Glomerular endothelial cell (primary cell): ENCODE measurements at regions not wholly inside any gene's neighbourhood (a gene's known extent, or its start where the extent isn't known, plus 50 kb on each side); places are given as distances from the start of the nearest gene placed in this dataset.
"Not testable (repeated sequence)": the region's sequence is repeated elsewhere in the genome, so short reads cannot be mapped to it uniquely, and the experiment has no call there.

Source experiments
- DNase-seq: peaks from one replicate; pipeline ENCODE4 v3.0.0-alpha.2; 2011; ENCODE audit warnings: low read depth, low spot score; ENCODE audit errors: extremely low read depth

DNA sequence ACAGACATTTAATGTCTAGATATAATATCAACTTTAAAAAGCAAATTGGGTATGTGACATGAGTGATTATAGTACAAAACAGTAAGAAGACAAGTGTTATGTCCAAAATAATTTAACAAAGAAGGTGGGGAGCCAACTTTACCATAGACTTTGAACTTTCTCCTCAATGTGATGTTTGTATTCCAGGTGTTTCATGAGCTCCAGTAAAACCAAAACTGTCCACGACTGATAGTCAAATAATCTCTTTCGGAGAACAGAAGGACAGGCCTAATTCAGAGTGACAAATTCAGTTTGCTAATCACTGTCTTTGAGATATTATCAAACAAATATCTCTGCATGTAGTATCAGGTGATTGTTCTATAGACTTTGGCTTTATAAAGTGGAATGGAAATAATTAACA, 1112.6 kb downstream of the SLC6A15 start:
- DNase-seq: no peak

DNA sequence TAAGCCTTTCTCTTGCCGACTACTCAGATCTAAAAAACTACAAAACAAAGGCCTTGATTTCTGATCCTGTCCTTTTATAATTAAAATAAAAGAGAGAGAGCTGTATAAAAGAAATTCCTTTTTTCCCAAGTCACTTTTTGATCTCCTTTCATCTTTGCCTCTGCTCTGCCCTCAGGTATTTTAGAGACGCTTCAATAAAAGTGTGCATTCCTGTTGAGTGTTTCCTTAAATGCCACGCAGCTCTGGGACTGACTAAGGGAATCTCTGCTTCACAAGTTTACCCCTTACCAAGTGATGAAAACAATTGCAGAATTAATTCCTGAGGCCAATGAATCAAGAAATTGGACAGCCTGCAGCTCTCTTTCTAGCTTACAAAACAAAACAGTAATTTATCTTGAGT, 1109.8 kb downstream of the TMTC2 start:
- DNase-seq: no peak

DNA sequence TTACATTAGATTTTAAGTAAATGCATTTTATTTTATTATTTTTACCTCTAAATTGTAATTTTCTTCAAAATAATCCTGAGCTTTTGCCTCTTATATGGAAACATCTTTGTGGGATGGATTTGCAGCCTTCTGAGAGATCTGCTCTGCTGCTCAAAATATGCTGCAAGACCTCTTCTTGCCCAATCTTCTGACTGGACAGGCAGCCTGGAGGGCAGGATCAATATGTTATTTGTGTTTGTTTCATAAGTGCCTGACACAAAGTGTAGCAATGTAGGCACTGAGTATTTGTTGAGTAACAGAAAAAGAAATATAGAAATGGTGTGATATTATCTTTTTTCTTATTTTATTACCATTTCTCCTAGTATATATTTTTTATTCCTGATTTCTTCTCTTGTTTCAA, 1106.9 kb downstream of the TMTC2 start:
- no peak for DNase-seq

DNA sequence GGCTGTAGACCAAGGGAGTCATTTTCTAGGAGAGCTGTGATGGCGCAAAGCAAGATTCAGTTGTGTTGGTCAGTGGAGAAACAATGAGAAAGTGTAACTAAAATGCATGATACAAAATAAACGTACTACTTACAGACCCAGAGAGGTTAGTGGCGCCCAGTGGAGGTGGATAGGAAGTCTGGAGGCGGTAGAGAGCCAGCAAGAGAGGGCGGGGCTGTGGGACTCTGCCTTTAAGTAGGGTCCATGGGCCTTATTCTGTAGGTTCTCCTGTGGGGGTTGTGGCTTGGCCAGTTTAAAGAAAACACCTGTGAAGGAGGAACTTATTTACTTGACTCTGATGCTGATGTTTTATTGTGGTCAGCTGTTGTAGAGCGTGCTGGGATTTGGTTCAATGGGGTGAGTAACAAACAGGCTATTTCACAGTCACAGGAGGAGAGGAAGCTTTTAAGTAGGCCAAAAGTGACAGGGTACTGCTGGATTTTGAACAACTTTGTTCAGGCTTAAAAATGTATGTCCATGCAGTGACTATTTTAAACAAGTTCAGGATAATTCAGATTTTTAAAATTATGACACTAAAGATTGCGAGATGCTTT, 1097.7 kb downstream of the TMTC2 start:
- DNase-seq: no peak

DNA sequence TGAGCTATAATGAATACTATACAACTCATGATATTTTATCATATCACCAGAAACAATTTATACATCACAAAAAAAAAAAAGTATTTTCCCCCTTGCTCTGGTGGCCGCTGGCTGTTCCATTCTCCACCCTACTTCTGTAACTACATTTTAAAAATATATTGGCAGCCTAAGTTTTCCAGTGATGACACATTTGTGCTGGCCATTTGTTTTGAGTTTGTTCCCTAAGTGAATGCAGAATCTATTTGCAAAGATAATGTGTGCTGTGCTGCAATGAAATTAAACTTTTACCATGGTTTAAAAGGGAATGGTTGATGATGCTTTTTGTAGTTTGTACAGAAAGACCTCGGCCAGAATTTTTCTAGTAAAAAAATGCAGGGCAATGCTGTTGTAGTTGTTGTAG, 1092.8 kb downstream of the TMTC2 start:
- no peak for DNase-seq

DNA sequence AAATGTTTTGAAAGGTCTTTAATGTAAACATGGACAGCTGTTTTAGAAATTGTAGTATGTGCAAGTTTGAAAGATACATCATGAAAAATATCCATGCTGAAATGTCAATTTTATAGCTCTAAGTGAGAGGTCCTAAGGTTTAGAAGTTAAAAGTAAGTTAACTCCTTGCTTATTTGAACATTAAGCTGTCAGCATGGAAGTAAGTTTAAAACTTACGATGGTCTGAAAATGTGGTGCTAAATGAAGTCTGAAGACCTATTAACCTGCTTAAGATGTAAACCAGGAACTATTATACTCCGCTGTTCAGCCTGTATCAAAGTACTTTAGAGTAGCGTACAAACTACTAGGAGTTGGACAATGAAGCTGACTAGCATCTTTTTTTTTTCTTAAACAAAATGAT, 1082.4 kb downstream of the TMTC2 start:
- no peak for DNase-seq

DNA sequence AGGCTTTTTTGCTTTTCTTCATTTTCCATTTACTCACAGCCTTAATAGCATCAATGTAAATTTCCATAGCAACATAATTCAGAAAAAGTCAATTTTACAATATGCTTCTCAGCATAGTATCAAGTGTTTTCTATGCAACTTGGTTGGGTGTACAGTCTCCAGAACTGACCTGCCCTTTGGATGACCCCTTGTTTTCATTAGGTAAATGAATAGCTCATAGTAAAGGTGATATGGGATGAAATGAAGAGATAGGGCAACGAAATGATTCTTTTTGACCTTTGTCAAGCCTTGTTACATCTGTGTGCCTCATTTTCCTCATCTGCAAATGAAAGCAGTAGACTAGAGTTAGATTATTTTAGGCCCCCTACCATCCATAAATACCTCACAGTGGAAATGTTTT, 1081.0 kb downstream of the TMTC2 start:
- no peak for DNase-seq

DNA sequence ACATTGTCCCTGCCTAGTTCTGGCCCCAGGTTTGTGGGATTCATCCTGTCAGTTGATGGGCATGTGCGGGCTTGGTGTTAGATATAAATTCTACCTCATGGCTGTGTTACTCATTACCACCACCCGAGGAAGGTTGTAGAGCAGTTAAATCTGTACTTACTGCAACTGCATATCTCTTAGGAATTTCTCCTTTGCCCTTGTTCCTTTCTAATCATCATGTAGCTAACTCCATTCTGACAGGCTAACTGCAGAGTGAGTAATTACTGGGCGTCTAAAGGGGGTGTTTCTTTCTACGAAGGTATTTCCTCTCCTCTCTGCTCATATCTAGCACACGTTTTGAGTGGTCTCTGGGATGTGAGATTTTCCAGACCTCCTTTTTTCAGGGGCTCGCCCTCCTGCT, 1076.7 kb downstream of the TMTC2 start:
- no peak for DNase-seq

DNA sequence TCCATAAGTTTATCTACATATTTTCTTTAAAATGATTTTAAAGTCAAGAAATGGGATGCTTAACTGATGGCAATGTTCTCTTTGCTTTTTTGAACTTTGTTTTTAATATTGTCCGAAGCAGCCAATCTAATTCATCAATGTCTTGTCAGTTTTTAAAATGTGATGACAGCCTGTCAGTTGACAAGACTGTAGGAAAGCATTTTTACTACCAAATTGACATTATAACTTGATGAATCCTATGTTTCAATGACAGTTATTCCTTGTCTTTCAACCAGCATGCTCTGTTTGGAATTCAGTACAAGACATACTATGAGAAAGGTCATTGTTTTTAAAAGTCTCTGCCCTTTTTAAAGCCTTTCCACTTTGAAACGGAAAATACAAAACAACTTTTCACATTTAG, 1073.2 kb downstream of the TMTC2 start:
- DNase-seq: no peak

DNA sequence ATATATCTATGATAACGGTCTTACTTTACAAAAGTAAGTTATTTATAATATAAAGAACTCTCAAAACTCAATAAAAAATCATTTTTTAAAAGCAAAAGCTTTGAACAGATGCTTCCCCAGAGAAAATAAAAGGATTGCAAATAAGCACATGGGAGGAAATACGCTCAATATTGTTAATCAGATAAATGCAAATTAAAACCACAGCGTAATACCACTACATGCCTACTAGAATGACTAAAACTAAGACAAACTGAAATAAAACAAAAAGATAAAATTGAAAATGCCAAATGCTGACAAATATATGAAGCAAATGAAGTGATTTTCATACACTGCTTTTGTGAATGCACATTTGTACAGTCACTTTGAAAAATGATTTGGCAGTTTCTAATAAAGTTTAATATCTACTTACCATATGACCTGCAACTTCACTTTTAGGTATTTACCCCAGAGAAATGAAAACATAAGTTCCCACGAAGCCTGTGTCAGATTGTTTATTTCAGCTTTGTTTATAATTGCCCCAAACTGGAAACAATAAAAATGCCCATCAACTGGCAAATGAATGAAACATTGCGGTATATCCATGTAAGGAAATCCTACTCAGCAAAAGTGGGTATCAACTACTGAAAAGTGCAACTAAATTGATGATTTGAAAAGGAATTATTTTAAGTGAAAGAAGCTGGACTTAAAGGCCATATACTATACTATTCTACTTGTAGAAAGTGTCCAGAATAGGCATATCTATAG, 1072.4 kb downstream of the TMTC2 start:
- DNase-seq: no peak

DNA sequence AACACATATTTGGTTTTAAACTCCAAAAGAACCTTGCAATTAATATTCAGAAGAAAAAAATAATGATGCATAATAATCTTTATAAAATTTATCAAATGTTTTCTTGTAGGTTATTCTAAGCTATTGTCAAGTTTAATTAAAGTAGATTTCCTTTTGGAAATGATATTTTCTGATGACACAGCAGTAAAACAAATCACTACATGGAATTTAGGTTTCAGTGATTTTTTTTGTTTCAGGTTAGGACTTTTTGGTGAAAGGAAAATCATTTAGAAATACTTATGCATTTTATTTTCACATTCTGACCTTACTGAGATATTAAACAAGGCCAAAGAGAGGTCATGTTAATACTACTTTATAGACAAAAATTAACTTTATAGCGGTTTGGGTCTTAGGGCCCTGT, 1067.2 kb downstream of the TMTC2 start:
- no peak for DNase-seq

DNA sequence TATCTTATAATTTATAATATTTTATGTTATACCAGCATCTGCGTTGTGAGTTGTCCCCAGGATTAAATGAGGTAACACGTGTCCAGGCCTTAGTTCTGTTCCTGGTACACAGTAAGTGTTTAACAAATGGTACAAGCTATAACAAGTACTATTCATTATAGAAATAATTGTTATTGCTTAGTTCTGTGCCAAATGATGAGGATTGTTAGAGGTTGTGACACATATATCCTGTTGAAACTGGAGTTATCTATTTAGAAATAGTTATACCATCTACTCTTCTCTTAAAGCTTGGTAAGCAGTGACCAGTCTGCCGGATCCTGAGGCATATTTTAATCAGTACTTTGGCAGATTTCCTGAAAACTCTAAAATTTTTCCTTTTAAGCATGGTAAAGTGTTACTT, 1066.5 kb downstream of the TMTC2 start:
- no peak for DNase-seq

DNA sequence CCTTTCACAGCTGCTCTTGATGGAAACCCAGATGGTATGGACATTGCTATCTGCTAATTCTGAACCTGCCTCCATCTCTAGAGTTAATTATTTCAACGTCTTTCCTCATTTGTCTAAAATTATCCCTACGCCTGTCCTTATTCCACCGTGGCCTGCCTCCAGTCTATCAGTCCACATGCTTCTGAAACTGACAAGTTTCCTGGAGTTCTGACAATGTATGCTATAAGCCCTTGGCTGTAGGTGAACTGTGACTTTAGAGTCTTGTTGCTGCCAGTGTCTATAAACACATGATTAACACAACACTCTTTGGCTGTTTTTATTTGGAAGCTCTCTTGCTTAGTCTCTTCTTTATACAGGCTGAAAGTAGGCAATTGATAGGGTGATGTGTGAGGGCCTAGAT, 1052.9 kb downstream of the TMTC2 start:
- DNase-seq: no peak

DNA sequence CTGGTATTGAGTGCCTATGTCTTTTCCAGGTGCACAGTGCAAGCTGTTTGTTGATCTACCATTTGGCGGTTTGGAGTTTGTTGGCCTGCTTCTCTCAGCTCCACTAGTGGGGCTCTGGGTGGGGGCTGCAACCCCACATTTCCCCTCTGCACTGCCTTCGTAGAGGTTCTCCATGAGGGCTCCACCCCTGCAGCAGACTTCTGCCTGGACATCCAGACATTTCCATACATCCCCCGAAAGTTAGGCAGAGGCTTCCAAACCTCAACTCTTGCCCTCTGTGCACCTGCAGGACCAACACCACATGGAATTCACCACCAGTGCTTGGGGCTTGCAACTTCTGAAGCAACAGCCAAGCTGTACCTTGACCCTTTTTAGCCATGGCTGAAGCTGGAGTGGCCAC, 1024.1 kb downstream of the TMTC2 start:
- no peak for DNase-seq

DNA sequence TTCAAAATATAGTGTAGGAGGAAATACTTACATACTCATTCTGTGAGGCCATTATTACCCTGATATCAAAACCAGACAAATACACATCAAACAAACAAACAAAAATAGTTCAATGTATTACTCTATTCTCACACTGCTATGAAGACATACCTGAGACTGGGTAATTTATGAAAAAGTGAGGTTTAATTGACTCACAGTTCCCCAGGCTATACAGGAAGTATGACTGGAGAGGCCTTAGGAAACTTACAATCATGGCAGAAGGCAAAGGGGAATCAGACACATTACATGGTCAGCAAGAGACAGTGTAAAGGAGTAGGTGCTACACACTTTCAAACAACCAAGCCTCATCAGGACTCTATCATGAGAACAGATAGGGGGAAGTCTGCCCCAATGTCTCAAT, 1023.2 kb downstream of the TMTC2 start:
- DNase-seq: no peak

DNA sequence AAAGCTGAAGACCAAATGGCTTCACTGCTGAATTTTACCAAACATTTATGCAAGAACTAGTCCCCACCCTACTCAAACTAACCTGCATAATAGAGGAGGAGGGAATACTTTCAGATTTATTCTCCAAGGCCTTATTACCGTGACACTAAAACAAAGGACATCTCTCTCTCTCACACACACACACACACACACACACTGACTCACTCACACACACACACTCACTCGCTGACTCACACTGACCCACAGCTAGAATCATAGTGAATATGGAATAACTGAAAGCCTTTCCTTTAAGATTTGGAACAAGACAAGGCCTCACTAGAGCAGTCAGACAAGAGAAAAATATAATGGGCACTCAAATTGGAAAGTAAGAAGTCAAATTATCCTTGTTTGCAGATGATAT, 1014.1 kb downstream of the TMTC2 start:
- DNase-seq: no peak

DNA sequence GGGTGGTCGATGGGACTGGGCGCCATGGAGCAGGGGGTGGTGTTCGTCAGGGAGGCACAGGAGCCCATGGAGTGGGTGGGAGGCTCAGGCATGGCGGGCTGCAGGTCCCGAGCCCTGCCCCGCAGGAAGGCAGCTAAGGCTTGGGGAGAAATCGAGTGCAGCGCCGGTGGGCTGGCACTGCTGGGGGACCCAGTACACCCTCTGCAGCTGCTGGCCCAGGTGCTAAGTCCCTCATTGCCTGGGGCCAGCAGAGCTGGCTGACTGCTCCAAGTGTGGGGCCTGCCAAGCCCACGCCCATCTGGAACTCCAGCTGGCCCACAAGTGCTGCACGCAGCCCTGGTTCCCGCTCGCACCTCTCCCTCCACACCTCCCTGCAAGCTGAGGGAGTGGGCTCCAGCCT, 1009.6 kb downstream of the TMTC2 start:
- not testable (repeated sequence) for DNase-seq

DNA sequence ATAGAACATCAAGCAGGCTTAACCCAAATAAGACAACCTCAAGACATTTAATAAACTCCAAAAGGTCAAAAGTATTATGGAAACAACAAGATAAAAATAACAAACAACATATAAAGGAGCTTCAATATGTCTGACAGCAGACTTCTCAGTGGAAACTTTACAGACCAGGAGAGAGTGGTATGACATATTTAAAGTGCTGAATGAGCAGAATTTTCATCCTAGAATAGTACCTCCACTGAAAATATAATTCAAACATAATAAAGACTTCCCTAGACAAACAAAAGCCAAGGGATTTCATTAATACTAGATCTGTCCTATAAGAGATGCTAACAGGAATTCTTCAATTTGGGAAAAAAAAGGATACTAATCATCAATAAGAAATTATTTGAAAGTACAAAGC, 1005.0 kb downstream of the TMTC2 start:
- DNase-seq: no peak

DNA sequence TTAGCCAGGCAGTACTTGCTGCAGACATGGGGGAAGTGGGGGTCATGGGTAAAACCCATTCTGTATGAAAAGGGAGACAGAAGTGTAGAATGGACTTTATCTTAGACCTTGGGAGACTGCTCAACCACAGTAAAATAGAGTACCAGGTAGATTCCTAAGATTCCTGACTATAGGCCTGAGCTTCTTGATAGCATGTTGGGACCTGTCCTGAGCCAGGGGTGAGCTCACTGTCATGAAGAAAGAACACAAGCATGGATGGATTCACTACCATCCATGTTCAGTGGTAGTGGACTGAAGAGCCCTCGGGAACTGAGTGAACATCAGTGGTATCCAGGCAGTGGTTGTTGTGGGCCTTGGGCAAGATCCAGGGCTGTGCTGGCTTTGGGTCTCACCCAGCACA, 1003.8 kb downstream of the TMTC2 start:
- no peak for DNase-seq

DNA sequence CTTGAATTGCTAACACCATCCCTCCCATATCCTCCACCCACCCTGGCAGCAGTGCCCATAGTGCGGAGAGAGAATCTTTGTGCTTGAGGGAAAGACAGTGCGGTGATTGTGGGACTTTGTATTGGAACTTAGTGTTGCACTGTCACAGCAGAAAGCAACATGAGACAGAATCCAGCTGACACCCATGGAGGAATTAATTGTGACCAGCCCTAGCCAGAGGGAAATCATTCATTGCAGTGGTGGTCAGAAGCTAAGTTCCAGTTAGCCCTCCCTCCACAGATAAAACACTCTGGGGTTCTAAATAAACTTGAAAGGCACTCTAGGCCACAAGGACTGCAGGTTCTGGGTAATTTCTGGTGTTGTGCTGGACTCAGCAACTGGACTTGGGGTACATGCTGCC, 1002.6 kb downstream of the TMTC2 start:
- DNase-seq: no peak

DNA sequence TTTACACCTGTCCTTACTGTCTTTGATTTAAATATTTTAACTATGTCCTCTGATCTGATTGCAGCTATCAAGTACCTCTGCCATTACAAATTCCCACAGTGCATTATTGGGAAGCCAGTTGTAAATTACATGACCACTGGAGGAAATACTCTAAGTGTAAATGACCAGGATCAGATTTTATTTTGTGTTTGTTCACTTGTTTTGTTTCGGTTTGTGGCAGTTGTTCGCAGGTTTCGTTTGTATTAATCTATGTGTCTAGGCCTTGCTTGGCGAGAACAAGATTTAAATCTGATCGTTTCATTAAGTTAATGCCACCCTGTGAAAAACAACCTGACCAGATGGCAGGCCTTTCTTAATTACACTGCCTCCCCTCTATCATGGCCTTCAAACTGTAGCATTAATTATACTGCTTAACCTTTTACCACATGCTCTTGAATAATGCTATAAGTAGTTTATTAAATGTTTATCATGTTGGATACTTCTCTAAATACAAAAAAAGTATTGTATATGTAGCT, 990.1 kb downstream of the TMTC2 start:
- no peak for DNase-seq

DNA sequence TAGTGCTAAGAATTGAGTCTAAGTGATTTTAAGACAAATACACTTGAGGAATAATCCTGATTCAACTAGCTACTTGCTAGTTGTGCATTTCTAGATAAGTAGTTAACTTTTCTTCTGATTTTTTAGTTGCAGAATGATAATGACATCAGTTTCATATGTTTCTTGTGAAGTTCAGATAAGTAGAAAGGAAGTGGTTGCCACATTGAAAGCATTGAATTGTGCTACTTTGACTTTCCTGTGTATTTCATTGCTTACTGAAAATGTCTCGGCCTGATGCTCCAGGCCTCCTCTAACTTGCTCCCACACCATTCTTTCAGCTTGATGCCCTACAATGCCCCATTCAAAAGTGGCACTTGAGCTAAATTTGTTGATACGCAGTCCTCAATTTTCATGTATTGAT, 980.0 kb downstream of the TMTC2 start:
- no peak for DNase-seq
